ENCODE measurements at regions not wholly inside any gene's neighbourhood (a gene's known extent, or its start where the extent isn't known, plus 50 kb on each side); places are given as distances from the start of the nearest gene placed in this dataset.
"Not testable (repeated sequence)": the region's sequence is repeated elsewhere in the genome, so short reads cannot be mapped to it uniquely, and the experiment has no call there.

GRCh38 chr1:102546251-102546650, 549.5 kb upstream of the OLFM3 start:
- no peak overlapping the region for H3K4me3 ChIP-seq (ENCODE audit: low read depth, low read length)
- H3K27me3 ChIP-seq (ENCODE audit: control insufficient read depth, insufficient read depth, low read length): no peaks in the 10 kb centered on the region
- TF ChIP-seq CTCF (IDR thresholded peaks at IDR 0.05; ENCODE audit: insufficient read depth, low read length, poor library complexity, severe bottlenecking): no peak
- DNase-seq (ENCODE audit: low read depth): no peak
- H3K36me3 ChIP-seq (ENCODE audit: control insufficient read depth, insufficient read depth, low read length): no peaks in the 10 kb centered on the region

GRCh38 chr1:102535829-102536505, 539.2 kb upstream of the OLFM3 start:
- no peak for TF ChIP-seq CTCF (IDR thresholded peaks at IDR 0.05; ENCODE audit: insufficient read depth, low read length, poor library complexity, severe bottlenecking)

GRCh38 chr1:102531036-102531435, 534.3 kb upstream of the OLFM3 start:
- no peaks in the 10 kb centered on the region for H3K36me3 ChIP-seq (ENCODE audit: control insufficient read depth, insufficient read depth, low read length)

More at GRCh38 chr1:102535829-102536505, 539.2 kb upstream of the OLFM3 start:
- Histone ChIP-seq H3K4me3 (ENCODE audit: low read depth, low read length) (no peak overlapping the region), H3K36me3 (ENCODE audit: control insufficient read depth, insufficient read depth, low read length) (no peaks in the 10 kb centered on the region), H3K27me3 (ENCODE audit: control insufficient read depth, insufficient read depth, low read length) (no peaks in the 10 kb centered on the region)
- DNase-seq (ENCODE audit: low read depth): no peak

GRCh38 chr1:102529446-102529845, 532.7 kb upstream of the OLFM3 start:
- Histone ChIP-seq H3K4me3 (ENCODE audit: low read depth, low read length) (no peak overlapping the region), H3K27me3 (ENCODE audit: control insufficient read depth, insufficient read depth, low read length) (no peaks in the 10 kb centered on the region), H3K36me3 (ENCODE audit: control insufficient read depth, insufficient read depth, low read length) (no peaks in the 10 kb centered on the region)
- no peak for TF ChIP-seq CTCF (IDR thresholded peaks at IDR 0.05; ENCODE audit: insufficient read depth, low read length, poor library complexity, severe bottlenecking)
- DNase-seq (ENCODE audit: low read depth): no peak

More at GRCh38 chr1:102531036-102531435, 534.3 kb upstream of the OLFM3 start:
- Histone ChIP-seq H3K27me3 (ENCODE audit: control insufficient read depth, insufficient read depth, low read length) (no peaks in the 10 kb centered on the region), H3K4me3 (ENCODE audit: low read depth, low read length) (no peak overlapping the region)
- TF ChIP-seq CTCF (IDR thresholded peaks at IDR 0.05; ENCODE audit: insufficient read depth, low read length, poor library complexity, severe bottlenecking): no peak
- DNase-seq (ENCODE audit: low read depth): no peak

GRCh38 chr1:102500758-102501157, 504.0 kb upstream of the OLFM3 start:
- TF ChIP-seq CTCF (IDR thresholded peaks at IDR 0.05; ENCODE audit: insufficient read depth, low read length, poor library complexity, severe bottlenecking): no peak
- Histone ChIP-seq H3K4me3 (ENCODE audit: low read depth, low read length) (no peak overlapping the region), H3K36me3 (ENCODE audit: control insufficient read depth, insufficient read depth, low read length) (no peaks in the 10 kb centered on the region), H3K27me3 (ENCODE audit: control insufficient read depth, insufficient read depth, low read length) (no peaks in the 10 kb centered on the region)
- DNase-seq (ENCODE audit: low read depth): no peak

GRCh38 chr1:102498929-102499328, 502.2 kb upstream of the OLFM3 start:
- DNase-seq (ENCODE audit: low read depth): no peak
- H3K27me3 ChIP-seq (ENCODE audit: control insufficient read depth, insufficient read depth, low read length): no peaks in the 10 kb centered on the region
- no peak for TF ChIP-seq CTCF (IDR thresholded peaks at IDR 0.05; ENCODE audit: insufficient read depth, low read length, poor library complexity, severe bottlenecking)
- H3K36me3 ChIP-seq (ENCODE audit: control insufficient read depth, insufficient read depth, low read length): no peaks in the 10 kb centered on the region
- H3K4me3 ChIP-seq (ENCODE audit: low read depth, low read length): no peak overlapping the region

GRCh38 chr1:102497810-102498209, 501.1 kb upstream of the OLFM3 start:
- H3K36me3 ChIP-seq (ENCODE audit: control insufficient read depth, insufficient read depth, low read length); DNase-seq (ENCODE audit: low read depth); H3K27me3 ChIP-seq (ENCODE audit: control insufficient read depth, insufficient read depth, low read length); H3K4me3 ChIP-seq (ENCODE audit: low read depth, low read length): not testable (repeated sequence)
